Ovary (tissue), 3 donors: ENCODE measurements at regions not wholly inside any gene's neighbourhood (a gene's known extent, or its start where the extent isn't known, plus 50 kb on each side); places are given as distances from the start of the nearest gene placed in this dataset.

ENCODE experiments used
- POLR2A ChIP-seq: fragments of 450-650 bp; IDR thresholded peaks from one replicate; pipeline ENCODE4 v1.6.1; 2017; ENCODE audit warnings: antibody characterized with exemption, mild to moderate bottlenecking, moderate library complexity
- TF ChIP-seq, protein P1 (sequence below), 3 donors: fragments of 450-650 bp in 2 of 3; fragments of 200-600 bp in 1 of 3; IDR thresholded peaks; one replicate each; pipeline versions ENCODE4 v1.5.1 to v1.8.0; 2016 to 2022; ENCODE audit warnings: antibody characterized with exemption in 3 of 3, mild to moderate bottlenecking in 1 of 3
- donor health status: DM: no; HTN: no; CAD: no.

DNA sequence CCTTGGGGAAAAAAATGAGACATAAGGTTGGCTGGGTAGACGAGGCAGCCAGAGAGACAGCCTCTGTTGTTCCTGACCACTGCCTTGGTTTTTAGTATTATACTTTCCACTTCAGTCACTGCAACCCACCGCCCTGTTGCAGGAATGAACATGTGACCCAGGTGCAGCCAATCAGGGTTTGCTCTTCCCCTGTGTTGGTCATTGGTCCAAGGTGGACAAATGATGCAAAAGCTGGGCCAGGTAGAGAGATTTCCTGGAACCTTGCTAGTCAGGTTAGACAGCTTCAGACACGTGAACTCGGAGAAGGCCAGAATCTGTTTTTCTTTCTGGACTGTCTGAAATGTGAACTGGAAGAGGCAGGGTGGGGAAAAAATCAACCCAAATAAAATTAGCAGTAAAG is 452.4 kb upstream of the RBFOX1 start:
- TF ChIP-seq, protein P1, sequence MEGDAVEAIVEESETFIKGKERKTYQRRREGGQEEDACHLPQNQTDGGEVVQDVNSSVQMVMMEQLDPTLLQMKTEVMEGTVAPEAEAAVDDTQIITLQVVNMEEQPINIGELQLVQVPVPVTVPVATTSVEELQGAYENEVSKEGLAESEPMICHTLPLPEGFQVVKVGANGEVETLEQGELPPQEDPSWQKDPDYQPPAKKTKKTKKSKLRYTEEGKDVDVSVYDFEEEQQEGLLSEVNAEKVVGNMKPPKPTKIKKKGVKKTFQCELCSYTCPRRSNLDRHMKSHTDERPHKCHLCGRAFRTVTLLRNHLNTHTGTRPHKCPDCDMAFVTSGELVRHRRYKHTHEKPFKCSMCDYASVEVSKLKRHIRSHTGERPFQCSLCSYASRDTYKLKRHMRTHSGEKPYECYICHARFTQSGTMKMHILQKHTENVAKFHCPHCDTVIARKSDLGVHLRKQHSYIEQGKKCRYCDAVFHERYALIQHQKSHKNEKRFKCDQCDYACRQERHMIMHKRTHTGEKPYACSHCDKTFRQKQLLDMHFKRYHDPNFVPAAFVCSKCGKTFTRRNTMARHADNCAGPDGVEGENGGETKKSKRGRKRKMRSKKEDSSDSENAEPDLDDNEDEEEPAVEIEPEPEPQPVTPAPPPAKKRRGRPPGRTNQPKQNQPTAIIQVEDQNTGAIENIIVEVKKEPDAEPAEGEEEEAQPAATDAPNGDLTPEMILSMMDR (IDR thresholded peaks at IDR 0.05) = no peak
- TF ChIP-seq POLR2A = no peak
